ENCODE measurements at regions not wholly inside any gene's neighbourhood (a gene's known extent, or its start where the extent isn't known, plus 50 kb on each side); places are given as distances from the start of the nearest gene placed in this dataset.

DNA sequence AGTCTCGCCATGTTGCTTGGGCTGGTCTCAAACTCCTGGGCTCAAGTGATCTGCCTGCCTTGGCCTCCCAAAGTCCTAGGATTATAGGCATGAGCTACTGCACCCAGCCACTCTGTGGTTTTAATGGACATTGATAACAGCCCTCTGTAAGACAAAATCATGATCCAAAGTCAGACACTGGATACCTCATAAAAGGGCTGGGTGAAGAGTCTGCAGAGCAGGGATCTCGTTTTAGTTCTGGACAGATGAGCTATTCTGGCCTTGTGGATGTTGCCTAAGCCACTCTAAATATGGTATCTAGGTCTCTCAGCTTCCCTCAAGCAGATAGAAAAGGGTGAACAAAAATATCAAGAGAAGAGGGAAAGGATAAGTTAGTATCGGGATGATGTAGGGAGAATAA is 133.4 kb upstream of the OSMR start:
- TF ChIP-seq CTCF (IDR thresholded peaks at IDR 0.05) (no peak), POLR2A (IDR thresholded peaks at IDR 0.05) (no peak), POLR2AphosphoS5 (IDR thresholded peaks at IDR 0.05) (no peak)

All from breast epithelium (tissue), 3 donors.